HepG2 (cell line): ENCODE measurements at regions not wholly inside any gene's neighbourhood (a gene's known extent, or its start where the extent isn't known, plus 50 kb on each side); places are given as distances from the start of the nearest gene placed in this dataset.

Experiments
- ARID5B ChIP-seq: IDR thresholded peaks from 2 replicates; pipeline ENCODE4 v1.4.0; 2020; ENCODE audit warnings: mild to moderate bottlenecking, missing genetic modification reagents
- ARNT ChIP-seq: fragments of 450-650 bp; IDR thresholded peaks from 2 replicates; pipeline ENCODE4 v1.6.1; 2017
- ATF2 ChIP-seq: sonication (generic); formaldehyde crosslinking; IDR thresholded peaks from 2 replicates; pipeline ENCODE4 v1.4.0; 2020; ENCODE audit warnings: missing genetic modification reagents
- ATF4 ChIP-seq, 2 experiments: fragments of 450-650 bp in 1 of 2; sonication (generic) in 1 of 2; formaldehyde crosslinking; IDR thresholded peaks; 2 replicates each; pipeline versions ENCODE4 v1.5.0 to v1.8.0; 2020 to 2022; ENCODE audit warnings: mild to moderate bottlenecking in 1 of 2, missing genetic modification reagents in 1 of 2
- BCL6 ChIP-seq: IDR thresholded peaks from 2 replicates; pipeline ENCODE4 v1.6.1; 2016; ENCODE audit warnings: missing genetic modification reagents, missing compliant biosample characterization
- BRD4 ChIP-seq: sonication (generic); formaldehyde crosslinking; IDR thresholded peaks from 2 replicates; pipeline ENCODE4 v1.4.0; 2020; ENCODE audit warnings: missing genetic modification reagents
- CEBPB ChIP-seq: IDR thresholded peaks from 2 replicates; pipeline ENCODE4 v1.6.1; 2011; ENCODE audit warnings: low read depth, low read length, improper control_type of control experiment, borderline replicate concordance
- DPF2 ChIP-seq: sonication (generic); formaldehyde crosslinking; IDR thresholded peaks from 2 replicates; pipeline ENCODE4 v1.4.0; 2020; ENCODE audit warnings: mild to moderate bottlenecking, low read depth, missing genetic modification reagents, borderline replicate concordance
- E2F5 ChIP-seq: sonication (generic); formaldehyde crosslinking; conservative IDR thresholded peaks from 2 replicates; pipeline ENCODE4 v1.4.0; 2020; ENCODE audit warnings: missing genetic modification reagents
- FOXA1 ChIP-seq, 2 experiments: fragments of 450-650 bp in 1 of 2; sonication (generic) in 1 of 2; formaldehyde crosslinking in 1 of 2; IDR thresholded peaks; 2 replicates each; pipeline versions ENCODE4 v1.4.0 to v1.6.1; 2016 to 2020; ENCODE audit warnings: missing genetic modification reagents in 1 of 2
- FOXP1 ChIP-seq, 2 experiments: fragments of 450-650 bp in 1 of 2; IDR thresholded peaks; 2 replicates each; pipeline ENCODE4 v1.6.1; 2017 to 2018; ENCODE audit warnings: antibody characterized with exemption in 1 of 2
- GATAD2A ChIP-seq: IDR thresholded peaks from 2 replicates; pipeline ENCODE4 v1.6.1; 2016
- JUN ChIP-seq: sonication (generic); formaldehyde crosslinking; IDR thresholded peaks from 2 replicates; pipeline ENCODE4 v1.4.0; 2020; ENCODE audit warnings: mild to moderate bottlenecking, missing genetic modification reagents
- KDM6A ChIP-seq: IDR thresholded peaks from 2 replicates; pipeline ENCODE4 v1.6.1; 2016; ENCODE audit warnings: low read depth
- ONECUT2 ChIP-seq: sonication (generic); formaldehyde crosslinking; IDR thresholded peaks from 2 replicates; pipeline ENCODE4 v1.4.0; 2020; ENCODE audit warnings: missing genetic modification reagents
- RFXANK ChIP-seq: IDR thresholded peaks from 2 replicates; pipeline ENCODE4 v1.6.1; 2016
- SAP130 ChIP-seq: IDR thresholded peaks from 2 replicates; pipeline ENCODE4 v1.6.1; 2016; ENCODE audit warnings: low read depth
- TARDBP ChIP-seq: sonication (generic); formaldehyde crosslinking; IDR thresholded peaks from 2 replicates; pipeline ENCODE4 v1.8.0; 2022; ENCODE audit warnings: mild to moderate bottlenecking, missing genetic modification reagents
- TFE3 ChIP-seq: IDR thresholded peaks from 2 replicates; pipeline ENCODE4 v1.6.1; 2016
- ZFP36L1 ChIP-seq: sonication (generic); formaldehyde crosslinking; IDR thresholded peaks from 2 replicates; pipeline ENCODE4 v1.8.0; 2022; ENCODE audit warnings: mild to moderate bottlenecking, missing genetic modification reagents, moderate library complexity
- ZGPAT ChIP-seq: IDR thresholded peaks from 2 replicates; pipeline ENCODE4 v1.6.1; 2016; ENCODE audit warnings: mild to moderate bottlenecking
- ZNF556 ChIP-seq: sonication (generic); formaldehyde crosslinking; IDR thresholded peaks from 2 replicates; pipeline ENCODE4 v1.4.0; 2020; ENCODE audit warnings: mild to moderate bottlenecking, missing genetic modification reagents, borderline replicate concordance

GRCh38 chr9:74025402-74025925 is 471.7 kb upstream of the RORB start (continued):
- TF ChIP-seq FOXA1 (IDR thresholded peaks at IDR 0.05) (peak; percentile 83), FOXA1 (CRISPR knock-in tag; IDR thresholded peaks at IDR 0.05) (peak; percentile 89), SAP130 (CRISPR knock-in tag) (peak; percentile 34), JUN (CRISPR knock-in tag) (peak; percentile 84; the same call in 1 of the 2 replicates), TARDBP (CRISPR knock-in tag) (peak; percentile 57; the same call in 1 of the 2 replicates), ZGPAT (CRISPR knock-in tag) (peak; percentile 74; the same call in 1 of the 2 replicates), BCL6 (CRISPR knock-in tag) (peak; percentile 90), ARID5B (CRISPR knock-in tag) (peak; percentile 99), FOXP1 (IDR thresholded peaks at IDR 0.05) (peak; percentile 73), FOXP1 (CRISPR knock-in tag; IDR thresholded peaks at IDR 0.05) (peak; percentile 83), E2F5 (CRISPR knock-in tag) (no peak), TFE3 (CRISPR knock-in tag) (peak; percentile 48; the same call in 1 of the 2 replicates), ZNF556 (CRISPR knock-in tag) (peak; percentile 18; the same call in 1 of the 2 replicates), ZFP36L1 (CRISPR knock-in tag) (no peak), BRD4 (CRISPR knock-in tag) (no peak), KDM6A (CRISPR knock-in tag) (peak; percentile 65), ARNT (no peak), ONECUT2 (CRISPR knock-in tag) (peak; percentile 97), RFXANK (0 out of 2 replicates have a peak, but pooled peaks have one; percentile 35), CEBPB (peak; percentile 88), ATF4 (CRISPR knock-in tag; IDR thresholded peaks at IDR 0.05) (peak in 1 of 2 experiments; percentile 77; a peak in 1 of 4 replicates), DPF2 (CRISPR knock-in tag) (peak; percentile 93), GATAD2A (CRISPR knock-in tag) (peak; percentile 99), ATF2 (CRISPR knock-in tag) (peak; percentile 81)
